ENCODE measurements at regions not wholly inside any gene's neighbourhood (a gene's known extent, or its start where the extent isn't known, plus 50 kb on each side); places are given as distances from the start of the nearest gene placed in this dataset.
"Not testable (repeated sequence)": the region's sequence is repeated elsewhere in the genome, so short reads cannot be mapped to it uniquely, and the experiment has no call there.

GRCh38 chr5:115751176-115751575, 65.3 kb downstream of the CDO1 start:
- no peaks in the 10 kb centered on the region for H3K9me3 ChIP-seq
- H3K27me3 ChIP-seq: peaks cover 4% of the 10 kb centered on the region
- WGBS, 2 donors (ENCODE audit: low coverage in 1 of 2): 43 to 58% methylated on average over 2 of the region's 2 CpGs
- no peaks in the 10 kb centered on the region for H3K36me3 ChIP-seq
- no peak for ATAC-seq
- no peak overlapping the region for H3K4me3 ChIP-seq
- no peak overlapping the region for H3K27ac ChIP-seq
- no peaks in the 10 kb centered on the region for H3K4me1 ChIP-seq
- TF ChIP-seq POLR2AphosphoS5 (IDR thresholded peaks at IDR 0.05): no peak
- no peak for TF ChIP-seq POLR2A (IDR thresholded peaks at IDR 0.05)
- TF ChIP-seq, protein P1, sequence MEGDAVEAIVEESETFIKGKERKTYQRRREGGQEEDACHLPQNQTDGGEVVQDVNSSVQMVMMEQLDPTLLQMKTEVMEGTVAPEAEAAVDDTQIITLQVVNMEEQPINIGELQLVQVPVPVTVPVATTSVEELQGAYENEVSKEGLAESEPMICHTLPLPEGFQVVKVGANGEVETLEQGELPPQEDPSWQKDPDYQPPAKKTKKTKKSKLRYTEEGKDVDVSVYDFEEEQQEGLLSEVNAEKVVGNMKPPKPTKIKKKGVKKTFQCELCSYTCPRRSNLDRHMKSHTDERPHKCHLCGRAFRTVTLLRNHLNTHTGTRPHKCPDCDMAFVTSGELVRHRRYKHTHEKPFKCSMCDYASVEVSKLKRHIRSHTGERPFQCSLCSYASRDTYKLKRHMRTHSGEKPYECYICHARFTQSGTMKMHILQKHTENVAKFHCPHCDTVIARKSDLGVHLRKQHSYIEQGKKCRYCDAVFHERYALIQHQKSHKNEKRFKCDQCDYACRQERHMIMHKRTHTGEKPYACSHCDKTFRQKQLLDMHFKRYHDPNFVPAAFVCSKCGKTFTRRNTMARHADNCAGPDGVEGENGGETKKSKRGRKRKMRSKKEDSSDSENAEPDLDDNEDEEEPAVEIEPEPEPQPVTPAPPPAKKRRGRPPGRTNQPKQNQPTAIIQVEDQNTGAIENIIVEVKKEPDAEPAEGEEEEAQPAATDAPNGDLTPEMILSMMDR (IDR thresholded peaks at IDR 0.05): no peak
- TF ChIP-seq EP300 (IDR thresholded peaks at IDR 0.05): no peak

- ATAC-seq: no peak
- Histone ChIP-seq H3K27ac (no peak overlapping the region), H3K4me1 (no peaks in the 10 kb centered on the region), H3K27me3 (no peaks in the 10 kb centered on the region), H3K9me3 (peaks cover 0 to 19% (median 0%) of the 10 kb centered on the region in 3 donors), H3K36me3 (no peaks in the 10 kb centered on the region), H3K4me3 (no peak overlapping the region)
- TF ChIP-seq POLR2A (IDR thresholded peaks at IDR 0.05): no peak
- no peak for TF ChIP-seq EP300 (IDR thresholded peaks at IDR 0.05)
- TF ChIP-seq POLR2AphosphoS5 (IDR thresholded peaks at IDR 0.05): no peak
- TF ChIP-seq, protein P1 (IDR thresholded peaks at IDR 0.05): no peak
- 35 to 38% methylated on average over 1 of the region's 1 CpG for WGBS, 2 donors (ENCODE audit: low coverage in 1 of 2)
Measured at GRCh38 chr5:115749016-115749415, 67.4 kb downstream of the CDO1 start.

- not testable (repeated sequence) for H3K27ac ChIP-seq, H3K36me3 ChIP-seq, ATAC-seq, H3K27me3 ChIP-seq, H3K4me1 ChIP-seq, H3K4me3 ChIP-seq
- H3K9me3 ChIP-seq: peaks cover 0 to 15% (median 0%) of the 10 kb centered on the region in 3 donors
- WGBS, 2 donors (ENCODE audit: low coverage in 1 of 2): 77 to 82% methylated on average over 4 to 5 of the region's 6 CpGs
Measured at GRCh38 chr5:115739245-115739644, 77.2 kb downstream of the CDO1 start.

DNA sequence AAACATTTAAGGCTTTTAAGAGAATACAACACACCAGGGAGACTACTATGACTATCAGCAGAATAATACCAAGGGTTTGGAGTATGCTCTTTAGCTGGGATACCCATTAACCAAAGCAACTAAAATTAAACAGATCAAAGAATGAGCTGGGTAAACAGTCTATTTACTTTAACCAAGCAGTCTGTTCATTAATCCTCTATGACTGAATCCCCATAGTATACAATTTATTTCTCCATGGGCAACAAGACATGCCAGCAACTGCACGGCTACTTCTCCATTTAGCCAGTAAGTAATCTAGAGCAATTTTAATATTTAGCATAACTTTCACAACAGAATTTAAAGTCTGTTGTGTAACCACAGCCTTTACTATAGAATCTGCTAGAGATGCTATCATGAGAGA, 77.6 kb downstream of the CDO1 start:
- TF ChIP-seq, protein P1 (IDR thresholded peaks at IDR 0.05): no peak
- TF ChIP-seq EP300 (IDR thresholded peaks at IDR 0.05): no peak
- no peak for TF ChIP-seq POLR2AphosphoS5 (IDR thresholded peaks at IDR 0.05)
- TF ChIP-seq POLR2A (IDR thresholded peaks at IDR 0.05): no peak
- Histone ChIP-seq H3K27ac (no peak overlapping the region), H3K4me1 (no peaks in the 10 kb centered on the region), H3K4me3 (no peak overlapping the region), H3K9me3 (peaks cover 0 to 11% (median 0%) of the 10 kb centered on the region in 3 donors), H3K27me3 (no peaks in the 10 kb centered on the region), H3K36me3 (no peaks in the 10 kb centered on the region)
- WGBS, 2 donors (ENCODE audit: low coverage in 1 of 2): 82 to 92% methylated on average over 1 of the region's 1 CpG
- no peak for ATAC-seq

DNA sequence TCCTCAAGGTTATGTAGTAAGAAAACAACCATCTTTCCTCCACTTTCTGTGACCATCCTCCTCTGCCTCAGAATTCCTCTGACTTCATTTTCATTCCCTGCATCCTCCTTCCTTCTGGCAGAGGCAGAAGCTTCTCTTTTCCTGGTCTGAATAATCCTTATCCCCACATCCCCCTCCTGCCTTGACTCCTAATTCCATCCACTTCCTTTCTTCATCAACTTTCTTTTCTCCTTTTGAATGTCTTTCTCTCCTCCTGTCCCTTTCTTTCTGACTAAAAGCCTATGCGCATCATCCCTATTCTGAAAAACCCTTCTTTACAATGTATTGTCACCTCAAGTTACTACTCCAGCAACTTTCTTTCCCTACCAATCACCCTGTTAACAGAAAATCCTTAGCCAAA, 79.0 kb downstream of the CDO1 start:
- Histone ChIP-seq H3K4me1 (no peaks in the 10 kb centered on the region), H3K9me3 (no peaks in the 10 kb centered on the region), H3K36me3 (no peaks in the 10 kb centered on the region), H3K27ac (no peak overlapping the region), H3K27me3 (no peaks in the 10 kb centered on the region), H3K4me3 (no peak overlapping the region)
- ATAC-seq: no peak
- TF ChIP-seq, protein P1 (IDR thresholded peaks at IDR 0.05): no peak
- TF ChIP-seq POLR2AphosphoS5 (IDR thresholded peaks at IDR 0.05) (no peak), EP300 (IDR thresholded peaks at IDR 0.05) (no peak), POLR2A (IDR thresholded peaks at IDR 0.05) (no peak)
- WGBS, 2 donors (ENCODE audit: low coverage in 1 of 2): 90 to 100% methylated on average over 1 of the region's 1 CpG

- no peak for TF ChIP-seq POLR2AphosphoS5 (IDR thresholded peaks at IDR 0.05)
- no peak for TF ChIP-seq EP300 (IDR thresholded peaks at IDR 0.05)
- no peak for TF ChIP-seq POLR2A (IDR thresholded peaks at IDR 0.05)
- TF ChIP-seq, protein P1 (IDR thresholded peaks at IDR 0.05): no peak
- Histone ChIP-seq H3K36me3 (no peaks in the 10 kb centered on the region), H3K27me3 (no peaks in the 10 kb centered on the region), H3K4me3 (no peak overlapping the region), H3K9me3 (no peaks in the 10 kb centered on the region), H3K27ac (no peak overlapping the region), H3K4me1 (no peaks in the 10 kb centered on the region)
- 75 to 90% methylated on average over 1 of the region's 1 CpG for WGBS, 2 donors (ENCODE audit: low coverage in 1 of 2)
- ATAC-seq: no peak
Measured at GRCh38 chr5:115736690-115737005, 79.8 kb downstream of the CDO1 start.
